GM12873 (cell line): ENCODE measurements at regions not wholly inside any gene's neighbourhood (a gene's known extent, or its start where the extent isn't known, plus 50 kb on each side); places are given as distances from the start of the nearest gene placed in this dataset.

Experiments
- TF ChIP-seq, protein P1 (sequence below): IDR thresholded peaks from 2 replicates; pipeline ENCODE4 v1.5.1; 2012; ENCODE audit warnings: low read depth, mild to moderate bottlenecking, moderate library complexity, low read length, control low read depth; ENCODE audit not compliant: insufficient read depth; ENCODE audit errors: missing control alignments

DNA sequence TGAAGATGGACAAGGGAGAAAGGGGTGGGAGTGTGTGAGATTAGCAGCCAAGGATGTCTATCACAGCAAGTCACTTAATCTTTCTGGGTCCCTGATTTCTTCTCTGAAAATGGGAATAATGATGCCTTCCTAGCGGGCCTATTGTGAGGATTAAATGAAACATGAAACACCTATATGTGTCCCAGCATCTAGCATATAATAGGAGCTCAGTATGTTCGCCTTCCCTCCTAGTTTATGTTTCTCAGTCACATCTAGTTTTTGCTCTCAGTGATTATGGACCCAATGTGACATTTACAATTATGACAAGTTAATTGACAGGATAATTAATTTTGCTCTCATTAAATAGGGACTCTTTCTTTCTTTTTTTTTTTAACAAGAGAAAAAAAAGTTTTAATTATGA, 252.9 kb downstream of the SNX13 start:
- TF ChIP-seq, protein P1, sequence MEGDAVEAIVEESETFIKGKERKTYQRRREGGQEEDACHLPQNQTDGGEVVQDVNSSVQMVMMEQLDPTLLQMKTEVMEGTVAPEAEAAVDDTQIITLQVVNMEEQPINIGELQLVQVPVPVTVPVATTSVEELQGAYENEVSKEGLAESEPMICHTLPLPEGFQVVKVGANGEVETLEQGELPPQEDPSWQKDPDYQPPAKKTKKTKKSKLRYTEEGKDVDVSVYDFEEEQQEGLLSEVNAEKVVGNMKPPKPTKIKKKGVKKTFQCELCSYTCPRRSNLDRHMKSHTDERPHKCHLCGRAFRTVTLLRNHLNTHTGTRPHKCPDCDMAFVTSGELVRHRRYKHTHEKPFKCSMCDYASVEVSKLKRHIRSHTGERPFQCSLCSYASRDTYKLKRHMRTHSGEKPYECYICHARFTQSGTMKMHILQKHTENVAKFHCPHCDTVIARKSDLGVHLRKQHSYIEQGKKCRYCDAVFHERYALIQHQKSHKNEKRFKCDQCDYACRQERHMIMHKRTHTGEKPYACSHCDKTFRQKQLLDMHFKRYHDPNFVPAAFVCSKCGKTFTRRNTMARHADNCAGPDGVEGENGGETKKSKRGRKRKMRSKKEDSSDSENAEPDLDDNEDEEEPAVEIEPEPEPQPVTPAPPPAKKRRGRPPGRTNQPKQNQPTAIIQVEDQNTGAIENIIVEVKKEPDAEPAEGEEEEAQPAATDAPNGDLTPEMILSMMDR = no peak

DNA sequence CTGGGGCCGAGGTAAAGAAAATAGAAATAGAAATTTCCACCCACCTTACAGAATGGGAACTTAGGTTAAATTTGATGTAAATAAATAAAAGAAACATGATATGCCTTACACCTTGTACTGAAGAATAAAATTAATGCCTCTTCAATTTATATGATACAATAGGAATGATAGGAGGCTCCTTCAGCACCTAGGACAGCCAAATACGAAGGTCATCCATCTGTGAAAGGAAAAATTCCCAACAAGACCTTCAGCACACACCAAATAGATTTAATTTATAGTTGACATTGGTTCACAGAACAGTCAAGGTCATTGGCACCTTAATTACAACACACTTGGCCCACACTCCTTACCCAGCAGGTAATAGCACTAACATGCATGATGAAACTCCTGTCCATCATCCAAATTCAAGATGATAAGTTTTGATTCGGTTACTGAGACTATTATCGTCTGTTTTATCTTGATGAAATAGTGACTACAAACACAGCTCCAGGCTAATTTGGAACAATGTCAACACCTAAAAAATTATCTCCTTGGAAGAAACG, 250.9 kb downstream of the SNX13 start:
- TF ChIP-seq, protein P1 = no peak

DNA sequence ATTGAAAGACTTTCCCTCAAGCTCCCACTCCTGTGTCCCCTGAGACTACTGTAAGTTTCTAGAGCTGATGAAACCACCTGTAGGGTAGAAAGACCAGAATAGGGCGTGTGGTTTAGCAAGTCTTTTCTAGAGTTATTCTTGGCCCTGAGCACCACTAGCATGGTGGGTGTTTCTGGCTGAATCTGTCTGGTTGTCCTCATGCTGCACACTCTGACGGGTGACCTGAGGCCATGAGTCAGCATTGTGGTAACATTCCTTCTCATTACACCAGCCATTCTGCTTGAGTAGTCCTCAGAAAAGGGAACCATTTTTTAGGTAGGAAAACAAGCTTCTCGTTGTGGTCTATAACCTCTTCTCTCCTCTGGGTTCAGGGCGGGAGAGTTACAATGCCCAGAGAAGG, 250.3 kb downstream of the SNX13 start:
- TF ChIP-seq, protein P1 = no peak

DNA sequence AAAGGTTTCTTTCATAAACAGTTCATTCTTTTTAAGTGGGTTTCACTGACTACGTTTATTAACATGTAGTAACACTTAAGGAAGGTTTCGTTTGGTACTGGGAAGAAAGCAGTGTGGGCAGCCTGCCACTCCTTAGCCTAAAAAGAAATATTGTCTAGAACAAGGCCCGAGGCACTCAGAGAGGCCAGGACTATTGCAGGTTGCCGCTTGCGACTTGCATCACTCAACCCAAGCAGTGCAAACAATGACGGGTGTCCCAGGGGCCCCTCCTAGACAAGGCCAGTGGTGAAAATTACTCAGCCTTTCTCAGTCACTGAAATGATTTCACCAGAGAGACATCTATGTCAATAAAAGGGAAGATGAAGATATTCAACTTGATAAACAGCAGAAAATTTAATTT, 243.9 kb downstream of the SNX13 start:
- TF ChIP-seq, protein P1 = no peak

DNA sequence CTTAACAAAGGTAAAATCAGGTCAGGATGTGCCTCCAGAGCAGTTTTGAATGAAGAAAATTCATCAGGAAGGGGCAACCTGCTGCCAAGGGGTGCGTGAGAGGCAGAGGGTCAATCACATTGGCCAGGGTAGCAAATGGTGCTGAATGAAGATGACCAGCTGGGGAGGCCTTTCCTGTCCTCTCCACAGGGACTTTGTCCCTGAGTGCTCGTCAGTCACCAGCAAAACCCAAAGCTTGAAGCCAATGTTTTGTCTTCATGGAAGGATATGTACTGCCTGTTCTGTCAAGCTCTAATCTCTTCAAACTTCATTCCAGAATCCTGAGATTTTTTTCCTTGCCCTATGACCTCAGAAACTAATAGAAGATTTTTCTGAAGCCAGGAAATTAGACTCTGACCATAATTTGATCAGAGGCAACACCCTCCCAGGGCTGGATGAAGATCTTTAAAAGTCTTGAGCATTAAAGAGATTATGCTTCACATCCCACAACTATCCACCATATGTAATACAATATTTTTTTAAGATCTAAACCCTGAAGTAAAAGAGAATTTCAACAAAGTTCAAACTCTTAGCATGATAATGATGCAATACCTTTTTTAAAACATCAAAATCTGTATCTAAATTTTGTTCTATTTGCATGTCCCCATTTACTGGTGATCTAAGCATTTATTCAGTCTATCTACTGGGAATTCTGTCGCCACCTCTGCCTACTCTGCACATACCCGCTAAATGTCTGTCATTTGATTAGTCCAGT, 243.0 kb downstream of the SNX13 start:
- TF ChIP-seq, protein P1 = no peak

DNA sequence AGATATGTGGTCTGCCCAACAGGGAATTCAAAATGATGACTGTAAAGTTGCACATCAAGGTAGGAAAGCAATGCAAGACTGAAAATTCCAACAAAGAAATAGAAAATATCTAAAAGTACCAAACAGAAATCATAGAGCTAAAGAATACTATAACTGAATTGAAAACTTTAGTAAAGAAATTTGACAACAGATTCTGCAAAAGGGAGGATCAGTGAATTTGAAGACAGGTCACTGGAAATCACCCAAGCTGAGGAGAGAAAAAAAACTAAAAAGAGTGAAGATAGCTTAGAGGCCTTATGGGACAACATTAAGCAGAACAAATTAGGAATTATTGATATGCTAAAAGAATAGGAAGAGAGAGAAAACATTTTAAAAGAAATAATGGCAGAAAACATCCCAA, 240.6 kb downstream of the SNX13 start:
- TF ChIP-seq, protein P1 = no peak

DNA sequence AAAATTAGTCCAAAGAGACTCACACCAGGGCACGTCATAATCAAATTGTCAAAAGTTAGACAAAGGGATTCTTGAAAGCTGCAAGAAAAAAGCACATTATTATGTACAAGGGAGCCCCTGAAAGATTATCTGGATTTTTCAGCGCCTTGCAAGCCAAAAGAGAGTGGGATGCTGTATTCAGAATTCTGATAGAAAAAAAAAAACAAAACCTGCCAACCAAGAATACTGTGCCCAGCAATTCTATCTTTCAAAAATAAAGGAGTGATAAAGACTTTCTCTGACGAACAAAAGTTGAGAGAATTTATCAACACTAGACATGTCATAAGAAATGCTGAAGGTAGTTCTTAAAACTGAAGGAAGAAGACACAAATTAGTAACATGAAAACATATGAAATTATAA, 240.2 kb downstream of the SNX13 start:
- TF ChIP-seq, protein P1 = no peak
